Endothelial cell of umbilical vein (primary cell): ENCODE measurements at regions not wholly inside any gene's neighbourhood (a gene's known extent, or its start where the extent isn't known, plus 50 kb on each side); places are given as distances from the start of the nearest gene placed in this dataset.
"Not testable (repeated sequence)": the region's sequence is repeated elsewhere in the genome, so short reads cannot be mapped to it uniquely, and the experiment has no call there.

ENCODE experiments used
- EZH2 ChIP-seq: IDR thresholded peaks from 2 replicates; pipeline ENCODE4 v1.6.1; 2012; ENCODE audit warnings: borderline replicate concordance, low read depth, mild to moderate bottlenecking, moderate library complexity, low read length, inconsistent platforms; ENCODE audit not compliant: severe bottlenecking
- FOS ChIP-seq: IDR thresholded peaks from 2 replicates; pipeline ENCODE4 v1.6.1; 2011; ENCODE audit warnings: mild to moderate bottlenecking, low read length, moderate library complexity, borderline replicate concordance; ENCODE audit not compliant: insufficient read depth
- JUN ChIP-seq: IDR thresholded peaks from 2 replicates; pipeline ENCODE4 v1.6.1; 2011; ENCODE audit warnings: borderline replicate concordance, low read depth; ENCODE audit not compliant: insufficient read length, insufficient read depth
- POLR2A ChIP-seq: IDR thresholded peaks from 2 replicates; pipeline ENCODE4 v1.6.1; 2012; ENCODE audit warnings: low read depth, mild to moderate bottlenecking, control low read depth, low read length
- POLR2AphosphoS5 ChIP-seq: IDR thresholded peaks from 2 replicates; pipeline ENCODE4 v1.6.1; 2012; ENCODE audit warnings: low read depth, mild to moderate bottlenecking, control low read depth, low read length, moderate library complexity; ENCODE audit not compliant: insufficient read depth
- TF ChIP-seq, protein P1 (sequence below), 2 donors: IDR thresholded peaks; 1 replicate in 1 of 2; 2 replicates in 1 of 2; pipeline ENCODE4 v1.5.1; 2011; ENCODE audit warnings: low read length in 2 of 2, mild to moderate bottlenecking in 2 of 2, moderate library complexity in 2 of 2, control low read depth in 1 of 2, inconsistent platforms in 1 of 2, low read depth in 1 of 2; ENCODE audit not compliant: insufficient read depth in 1 of 2; ENCODE audit errors: extremely low read depth in 1 of 2
- TF ChIP-seq, protein P2 (sequence below): IDR thresholded peaks from 2 replicates; pipeline ENCODE4 v1.6.1; 2011; ENCODE audit not compliant: insufficient read depth, insufficient read length

DNA sequence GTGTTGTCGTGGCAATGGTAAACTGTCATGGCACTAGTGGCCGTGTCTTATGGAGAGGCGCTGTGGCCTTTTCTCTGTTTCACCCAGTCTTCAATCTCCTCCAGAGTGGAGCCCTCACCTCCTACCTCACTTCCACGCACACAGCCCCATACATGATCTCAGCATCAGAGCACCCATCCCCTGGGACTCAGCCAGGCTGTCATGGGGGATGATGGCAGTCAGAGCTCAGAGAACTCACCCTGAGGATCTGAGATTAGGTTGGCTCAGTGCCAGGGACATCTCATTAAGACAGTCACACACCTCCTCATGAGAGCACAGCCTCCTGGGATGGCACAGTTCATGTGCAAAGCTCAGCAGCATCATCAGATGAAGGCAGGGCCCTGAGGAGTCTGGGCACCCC is 316.3 kb downstream of the ADGRD1 start:
- TF ChIP-seq EZH2, POLR2AphosphoS5, FOS, POLR2A, JUN: not testable (repeated sequence)
- TF ChIP-seq, protein P1, sequence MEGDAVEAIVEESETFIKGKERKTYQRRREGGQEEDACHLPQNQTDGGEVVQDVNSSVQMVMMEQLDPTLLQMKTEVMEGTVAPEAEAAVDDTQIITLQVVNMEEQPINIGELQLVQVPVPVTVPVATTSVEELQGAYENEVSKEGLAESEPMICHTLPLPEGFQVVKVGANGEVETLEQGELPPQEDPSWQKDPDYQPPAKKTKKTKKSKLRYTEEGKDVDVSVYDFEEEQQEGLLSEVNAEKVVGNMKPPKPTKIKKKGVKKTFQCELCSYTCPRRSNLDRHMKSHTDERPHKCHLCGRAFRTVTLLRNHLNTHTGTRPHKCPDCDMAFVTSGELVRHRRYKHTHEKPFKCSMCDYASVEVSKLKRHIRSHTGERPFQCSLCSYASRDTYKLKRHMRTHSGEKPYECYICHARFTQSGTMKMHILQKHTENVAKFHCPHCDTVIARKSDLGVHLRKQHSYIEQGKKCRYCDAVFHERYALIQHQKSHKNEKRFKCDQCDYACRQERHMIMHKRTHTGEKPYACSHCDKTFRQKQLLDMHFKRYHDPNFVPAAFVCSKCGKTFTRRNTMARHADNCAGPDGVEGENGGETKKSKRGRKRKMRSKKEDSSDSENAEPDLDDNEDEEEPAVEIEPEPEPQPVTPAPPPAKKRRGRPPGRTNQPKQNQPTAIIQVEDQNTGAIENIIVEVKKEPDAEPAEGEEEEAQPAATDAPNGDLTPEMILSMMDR (IDR thresholded peaks at IDR 0.05; ENCODE audit: extremely low read depth in 1 of 2, insufficient read depth in 1 of 2, low read depth in 1 of 2, low read length in 2 of 2) = not testable (repeated sequence)
- TF ChIP-seq, protein P2, sequence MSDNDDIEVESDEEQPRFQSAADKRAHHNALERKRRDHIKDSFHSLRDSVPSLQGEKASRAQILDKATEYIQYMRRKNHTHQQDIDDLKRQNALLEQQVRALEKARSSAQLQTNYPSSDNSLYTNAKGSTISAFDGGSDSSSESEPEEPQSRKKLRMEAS = not testable (repeated sequence)
